ENCODE measurements at regions not wholly inside any gene's neighbourhood (a gene's known extent, or its start where the extent isn't known, plus 50 kb on each side); places are given as distances from the start of the nearest gene placed in this dataset.

DNA sequence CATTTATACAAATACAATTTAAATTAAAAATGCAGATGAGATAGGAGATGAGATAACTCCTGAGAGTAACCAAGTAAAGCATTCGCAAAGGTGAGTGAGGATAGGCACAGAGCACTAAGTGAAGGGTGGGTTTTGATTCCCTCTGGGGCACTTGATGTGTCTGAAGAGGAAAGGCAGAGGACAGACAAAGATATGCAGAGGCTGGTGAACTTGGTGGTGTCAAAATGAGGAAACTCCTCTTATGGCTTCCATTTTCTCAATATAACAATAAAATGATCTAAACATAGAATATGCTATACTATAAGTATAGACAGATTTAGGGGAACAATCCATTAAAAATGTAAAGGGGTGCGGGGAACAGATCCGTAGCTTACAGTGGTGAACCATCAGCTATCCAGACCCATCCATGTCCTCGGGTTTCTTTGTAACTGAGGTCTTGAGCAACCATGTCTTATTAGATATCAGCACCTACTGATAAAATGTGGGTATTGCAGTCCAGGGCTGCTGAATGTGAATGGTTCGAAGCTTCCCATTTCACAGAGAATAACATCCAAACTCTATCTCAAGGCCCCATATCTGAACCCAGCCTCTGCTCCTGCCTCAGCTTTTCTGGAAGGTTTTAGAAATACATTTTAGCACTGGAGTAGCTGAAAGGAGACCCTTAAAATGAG is 73.9 kb upstream of the SLC10A2 start:
- TF ChIP-seq TCF12 (IDR thresholded peaks at IDR 0.05; ENCODE audit: low read depth, low read length) = no peak
- TF ChIP-seq CTCF (IDR thresholded peaks at IDR 0.05; ENCODE audit: control extremely low read depth in 1 of 3, insufficient read depth in 1 of 3, low read depth in 1 of 3, low read length in 3 of 3) = peak in 2 of 3 experiments; percentile 69 to 83; a peak in 3 of 4 replicates
- TF ChIP-seq JUND (IDR thresholded peaks at IDR 0.05; ENCODE audit: low read length) = no peak
- no peak for TF ChIP-seq YY1 (IDR thresholded peaks at IDR 0.05; ENCODE audit: low read depth, low read length)
- TF ChIP-seq ZNF274 (IDR thresholded peaks at IDR 0.05; ENCODE audit: borderline replicate concordance, extremely low read depth, low read length) = no peak
